ENCODE measurements at regions not wholly inside any gene's neighbourhood (a gene's known extent, or its start where the extent isn't known, plus 50 kb on each side); places are given as distances from the start of the nearest gene placed in this dataset.

- DNase-seq, result no peak
- H3K4me1 ChIP-seq, result no peaks in the 10 kb centered on the region
- H3K27me3 ChIP-seq (ENCODE audit: insufficient read depth in 3 of 3, low read length in 2 of 3), result peaks cover 0 to 5% (median 0%) of the 10 kb centered on the region in 3 donors
- H3K9me3 ChIP-seq, result no peaks in the 10 kb centered on the region
- intact Hi-C loops (cut with DNase I), result no loop called here
- no peak overlapping the region for H3K4me3 ChIP-seq
- no peak overlapping the region for H3K27ac ChIP-seq
- H3K36me3 ChIP-seq (ENCODE audit: insufficient read depth in 1 of 2, low read depth in 1 of 2), result no peaks in the 10 kb centered on the region
- ATAC-seq, result no peak
- WGBS, 3 donors, result 73 to 80% (median 77%) methylated on average over 8 of the region's 8 CpGs
- TF ChIP-seq, protein P1, sequence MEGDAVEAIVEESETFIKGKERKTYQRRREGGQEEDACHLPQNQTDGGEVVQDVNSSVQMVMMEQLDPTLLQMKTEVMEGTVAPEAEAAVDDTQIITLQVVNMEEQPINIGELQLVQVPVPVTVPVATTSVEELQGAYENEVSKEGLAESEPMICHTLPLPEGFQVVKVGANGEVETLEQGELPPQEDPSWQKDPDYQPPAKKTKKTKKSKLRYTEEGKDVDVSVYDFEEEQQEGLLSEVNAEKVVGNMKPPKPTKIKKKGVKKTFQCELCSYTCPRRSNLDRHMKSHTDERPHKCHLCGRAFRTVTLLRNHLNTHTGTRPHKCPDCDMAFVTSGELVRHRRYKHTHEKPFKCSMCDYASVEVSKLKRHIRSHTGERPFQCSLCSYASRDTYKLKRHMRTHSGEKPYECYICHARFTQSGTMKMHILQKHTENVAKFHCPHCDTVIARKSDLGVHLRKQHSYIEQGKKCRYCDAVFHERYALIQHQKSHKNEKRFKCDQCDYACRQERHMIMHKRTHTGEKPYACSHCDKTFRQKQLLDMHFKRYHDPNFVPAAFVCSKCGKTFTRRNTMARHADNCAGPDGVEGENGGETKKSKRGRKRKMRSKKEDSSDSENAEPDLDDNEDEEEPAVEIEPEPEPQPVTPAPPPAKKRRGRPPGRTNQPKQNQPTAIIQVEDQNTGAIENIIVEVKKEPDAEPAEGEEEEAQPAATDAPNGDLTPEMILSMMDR (IDR thresholded peaks at IDR 0.05), result no peak
These were observed 68.2 kb upstream of the TBX3 start for GRCh38 chr12:114752217-114752616.

DNA sequence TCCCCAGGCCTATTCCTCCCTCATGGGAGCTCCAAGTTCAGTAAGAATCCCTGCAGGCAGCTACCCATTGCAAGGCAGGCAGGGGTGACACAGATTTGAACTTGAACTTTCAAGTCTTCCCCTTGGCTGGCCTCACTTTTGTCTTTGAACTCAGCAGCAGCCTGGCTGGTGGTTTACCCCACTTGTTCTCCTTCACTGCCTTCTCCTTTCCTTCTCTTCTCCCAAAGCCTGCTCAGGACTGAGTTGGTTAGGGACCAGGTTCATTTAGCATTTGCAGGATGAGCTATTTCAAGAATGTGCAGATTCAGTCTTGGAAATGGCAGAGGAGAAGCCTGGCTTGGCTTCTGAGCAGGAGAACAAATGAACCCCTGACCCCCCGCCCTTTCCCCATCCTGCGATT is 67.7 kb upstream of the TBX3 start:
- H3K4me1 ChIP-seq, result no peaks in the 10 kb centered on the region
- H3K9me3 ChIP-seq, result no peaks in the 10 kb centered on the region
- no peak for DNase-seq
- ATAC-seq, result no peak
- 83 to 86% (median 86%) methylated on average over 2 of the region's 2 CpGs for WGBS, 3 donors
- TF ChIP-seq, protein P1 (IDR thresholded peaks at IDR 0.05), result no peak
- H3K27me3 ChIP-seq (ENCODE audit: insufficient read depth in 3 of 3, low read length in 2 of 3), result peaks cover 0 to 5% (median 0%) of the 10 kb centered on the region in 3 donors
- H3K36me3 ChIP-seq (ENCODE audit: insufficient read depth in 1 of 2, low read depth in 1 of 2), result no peaks in the 10 kb centered on the region
- no peak overlapping the region for H3K4me3 ChIP-seq
- intact Hi-C loops (cut with DNase I), result no loop called here
- no peak overlapping the region for H3K27ac ChIP-seq

GRCh38 chr12:114750917-114751316 is 66.9 kb upstream of the TBX3 start:
- intact Hi-C loops (cut with DNase I), result no loop called here
- DNase-seq, result no peak
- no peaks in the 10 kb centered on the region for H3K4me1 ChIP-seq
- no peaks in the 10 kb centered on the region for H3K9me3 ChIP-seq
- H3K27me3 ChIP-seq (ENCODE audit: insufficient read depth in 3 of 3, low read length in 2 of 3), result peaks cover 0 to 5% (median 0%) of the 10 kb centered on the region in 3 donors
- no peak overlapping the region for H3K27ac ChIP-seq
- WGBS, 3 donors, result 64 to 73% (median 68%) methylated on average over 11 of the region's 11 CpGs
- ATAC-seq, result peak in 2 of 4 donors; percentile 26 to 57
- TF ChIP-seq, protein P1 (IDR thresholded peaks at IDR 0.05), result no peak
- no peaks in the 10 kb centered on the region for H3K36me3 ChIP-seq (ENCODE audit: insufficient read depth in 1 of 2, low read depth in 1 of 2)
- no peak overlapping the region for H3K4me3 ChIP-seq

GRCh38 chr12:114749065-114749464 is 65.1 kb upstream of the TBX3 start:
- 92 to 95% (median 94%) methylated on average over 3 of the region's 3 CpGs for WGBS, 3 donors
- TF ChIP-seq, protein P1 (IDR thresholded peaks at IDR 0.05), result no peak
- Histone ChIP-seq H3K27ac (no peak overlapping the region), H3K4me1 (no peaks in the 10 kb centered on the region), H3K9me3 (no peaks in the 10 kb centered on the region), H3K27me3 (ENCODE audit: insufficient read depth in 3 of 3, low read length in 2 of 3) (peaks cover 0 to 5% (median 0%) of the 10 kb centered on the region in 3 donors), H3K36me3 (ENCODE audit: insufficient read depth in 1 of 2, low read depth in 1 of 2) (no peaks in the 10 kb centered on the region), H3K4me3 (no peak overlapping the region)
- intact Hi-C loops (cut with DNase I), result no loop called here
- DNase-seq (no peak), ATAC-seq (no peak)

Data from psoas muscle (tissue), 7 donors.